Liver (tissue), 8 donors: ENCODE measurements at regions not wholly inside any gene's neighbourhood (a gene's known extent, or its start where the extent isn't known, plus 50 kb on each side); places are given as distances from the start of the nearest gene placed in this dataset.

Source experiments
- DNase-seq: peaks from one replicate; pipeline ENCODE4 v3.0.0-alpha.2; 2017; ENCODE audit warnings: low spot score
- H3K27ac ChIP-seq, 2 donors: one replicate each; pipeline ENCODE4 v1.7.0; 2013; ENCODE audit warnings: inconsistent platforms in 2 of 2, low read length in 2 of 2, control low read depth in 1 of 2, low read depth in 1 of 2, mild to moderate bottlenecking in 1 of 2
- H3K27me3 ChIP-seq, 4 donors: one replicate each; pipeline versions ENCODE4 v1.6.1 to v1.7.0; 2013; ENCODE audit warnings: low read length in 3 of 4, inconsistent platforms in 1 of 4, mild to moderate bottlenecking in 1 of 4, moderate library complexity in 1 of 4; ENCODE audit not compliant: control insufficient read depth in 4 of 4, insufficient read depth in 4 of 4
- H3K36me3 ChIP-seq, 4 donors: one replicate each; pipeline versions ENCODE4 v1.6.1 to v1.7.0; 2013; ENCODE audit warnings: low read length in 3 of 4, mild to moderate bottlenecking in 3 of 4, low read depth in 1 of 4, moderate library complexity in 1 of 4; ENCODE audit not compliant: control insufficient read depth in 4 of 4, insufficient read depth in 3 of 4
- H3K4me1 ChIP-seq, 4 donors: one replicate each; pipeline versions ENCODE4 v1.6.1 to v1.7.0; 2013; ENCODE audit warnings: low read length in 3 of 4, mild to moderate bottlenecking in 3 of 4, moderate library complexity in 1 of 4; ENCODE audit not compliant: control insufficient read depth in 4 of 4, insufficient read depth in 4 of 4
- H3K4me3 ChIP-seq, 3 donors: one replicate each; pipeline versions ENCODE4 v1.6.1 to v1.7.0; 2013; ENCODE audit warnings: low read length in 3 of 3, control low read depth in 1 of 3, low read depth in 1 of 3, mild to moderate bottlenecking in 1 of 3
- H3K9ac ChIP-seq, 2 donors: one replicate each; pipeline ENCODE4 v1.7.0; 2013; ENCODE audit warnings: low read length in 2 of 2, mild to moderate bottlenecking in 2 of 2, moderate library complexity in 2 of 2, control low read depth in 1 of 2, low read depth in 1 of 2
- H3K9me3 ChIP-seq, 4 donors: one replicate each; pipeline versions ENCODE4 v1.6.1 to v1.7.0; 2013; ENCODE audit warnings: low read length in 3 of 4; ENCODE audit not compliant: control insufficient read depth in 4 of 4
- EGR1 ChIP-seq, 2 donors: IDR thresholded peaks; 2 replicates each; pipeline ENCODE4 v1.6.1; 2016 to 2018; ENCODE audit warnings: antibody characterized with exemption in 2 of 2, low read depth in 2 of 2
- FOXA1 ChIP-seq: IDR thresholded peaks from 2 replicates; pipeline ENCODE4 v1.6.1; 2016; ENCODE audit warnings: antibody characterized with exemption
- FOXA2 ChIP-seq: IDR thresholded peaks from 2 replicates; pipeline ENCODE4 v1.6.1; 2016; ENCODE audit warnings: antibody characterized with exemption
- HNF4A ChIP-seq, 2 donors: conservative IDR thresholded peaks; 2 replicates each; pipeline ENCODE4 v1.6.1; 2016; ENCODE audit warnings: antibody characterized with exemption in 2 of 2, mild to moderate bottlenecking in 2 of 2
- HNF4G ChIP-seq: IDR thresholded peaks from 2 replicates; pipeline ENCODE4 v1.6.1; 2016; ENCODE audit warnings: antibody characterized with exemption
- JUND ChIP-seq, 2 donors: IDR thresholded peaks; 2 replicates each; pipeline ENCODE4 v1.6.1; 2016; ENCODE audit warnings: antibody characterized with exemption in 2 of 2
- NR2F2 ChIP-seq: IDR thresholded peaks from 2 replicates; pipeline ENCODE4 v1.6.1; 2016; ENCODE audit warnings: antibody characterized with exemption
- RAD21 ChIP-seq, 2 donors: IDR thresholded peaks; 2 replicates each; pipeline ENCODE4 v1.6.1; 2016; ENCODE audit warnings: antibody characterized with exemption in 2 of 2, mild to moderate bottlenecking in 2 of 2
- RXRA ChIP-seq, 2 donors: IDR thresholded peaks; 2 replicates each; pipeline ENCODE4 v1.6.1; 2017 to 2018; ENCODE audit warnings: antibody characterized with exemption in 2 of 2, mild to moderate bottlenecking in 1 of 2
- SP1 ChIP-seq: IDR thresholded peaks from 2 replicates; pipeline ENCODE4 v1.6.1; 2018; ENCODE audit warnings: antibody characterized with exemption, mild to moderate bottlenecking
- TAF1 ChIP-seq: conservative IDR thresholded peaks from 2 replicates; pipeline ENCODE4 v1.6.1; 2016; ENCODE audit warnings: antibody characterized with exemption, mild to moderate bottlenecking
- YY1 ChIP-seq: IDR thresholded peaks from 2 replicates; pipeline ENCODE4 v1.6.1; 2016; ENCODE audit warnings: antibody characterized with exemption, mild to moderate bottlenecking
- WGBS: extraction: QIAGEN DNeasy Blood & Tissue Kit; methylation state at CpG from one replicate; pipeline ENCODE4 v1.1.7; 2013; 5-methylcytosine and 5-hydroxymethylcytosine counted together
- TF ChIP-seq, protein P1 (sequence below): fragments of 150-350 bp; IDR thresholded peaks from 2 replicates; pipeline ENCODE4 v1.5.1; 2017; ENCODE audit warnings: improper control_type of control experiment, low read depth, low read length; ENCODE audit not compliant: missing input control
- TF ChIP-seq, protein P2 (sequence below): IDR thresholded peaks from 2 replicates; pipeline ENCODE4 v1.6.1; 2016; ENCODE audit warnings: antibody characterized with exemption
- TF ChIP-seq, protein P3 (sequence below): IDR thresholded peaks from 2 replicates; pipeline ENCODE4 v1.6.1; 2016; ENCODE audit warnings: antibody characterized with exemption, mild to moderate bottlenecking
- TF ChIP-seq, protein P4 (sequence below): IDR thresholded peaks from 2 replicates; pipeline ENCODE4 v1.6.1; 2016; ENCODE audit warnings: antibody characterized with exemption
- donor health status: healthy.
- donor health status: healthy.
- donor health status: healthy.
- donor health status: healthy.
- donor health status: healthy.

DNA sequence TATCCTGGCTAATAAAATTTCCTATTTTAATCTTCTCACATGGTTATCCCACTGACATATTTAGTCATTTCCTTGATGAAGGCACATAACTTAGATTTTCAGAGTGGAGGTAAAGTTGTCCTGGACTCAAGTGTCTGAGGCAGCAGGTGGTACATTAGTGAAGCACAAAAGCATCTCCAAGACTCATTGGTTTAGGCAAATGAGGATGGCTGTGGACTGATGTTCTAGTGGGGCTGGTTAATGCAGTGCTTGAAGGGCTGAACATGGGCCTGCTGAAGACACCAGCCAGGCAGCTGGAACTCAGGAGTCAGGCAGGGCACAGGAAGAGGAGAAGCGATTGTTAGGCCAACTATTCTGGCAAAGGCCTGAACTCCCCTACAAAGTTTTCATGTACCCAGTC is 76.3 kb upstream of the SESN3 start:
- no peak overlapping the region for H3K4me3 ChIP-seq

DNA sequence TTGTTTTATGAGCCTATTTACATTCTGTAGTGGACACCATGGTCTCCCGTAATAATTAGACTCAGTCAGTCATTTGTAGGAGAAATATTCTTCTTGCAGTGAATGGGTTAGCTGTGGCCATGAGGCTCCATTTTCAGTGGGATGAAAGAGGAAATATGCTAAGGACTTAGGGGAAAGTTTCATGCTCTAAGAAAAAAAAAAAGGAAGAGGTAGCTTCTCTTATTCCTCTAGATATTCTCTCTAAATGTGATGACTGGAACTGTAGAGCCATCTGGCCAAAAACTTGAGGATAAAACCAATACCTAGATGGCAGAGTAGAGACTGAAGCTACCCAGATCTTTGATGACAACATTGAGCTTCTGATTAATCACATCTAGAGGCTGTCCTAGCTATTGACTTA is 75.8 kb upstream of the SESN3 start:
- Histone ChIP-seq H3K27me3 (no peaks in the 10 kb centered on the region), H3K4me1 (no peaks in the 10 kb centered on the region), H3K9ac (no peak overlapping the region), H3K27ac (no peak overlapping the region), H3K4me3 (no peak overlapping the region), H3K9me3 (no peaks in the 10 kb centered on the region), H3K36me3 (no peaks in the 10 kb centered on the region)
- 94% methylated on average over 1 of the region's 1 CpG for WGBS
- no peak for DNase-seq
- TF ChIP-seq SP1 (no peak), RXRA (IDR thresholded peaks at IDR 0.05) (no peak), HNF4A (conservative IDR thresholded peaks at IDR 0.05) (no peak), RAD21 (IDR thresholded peaks at IDR 0.05) (no peak), FOXA1 (no peak), YY1 (no peak), TAF1 (no peak), NR2F2 (no peak), HNF4G (no peak)
- TF ChIP-seq, protein P1, sequence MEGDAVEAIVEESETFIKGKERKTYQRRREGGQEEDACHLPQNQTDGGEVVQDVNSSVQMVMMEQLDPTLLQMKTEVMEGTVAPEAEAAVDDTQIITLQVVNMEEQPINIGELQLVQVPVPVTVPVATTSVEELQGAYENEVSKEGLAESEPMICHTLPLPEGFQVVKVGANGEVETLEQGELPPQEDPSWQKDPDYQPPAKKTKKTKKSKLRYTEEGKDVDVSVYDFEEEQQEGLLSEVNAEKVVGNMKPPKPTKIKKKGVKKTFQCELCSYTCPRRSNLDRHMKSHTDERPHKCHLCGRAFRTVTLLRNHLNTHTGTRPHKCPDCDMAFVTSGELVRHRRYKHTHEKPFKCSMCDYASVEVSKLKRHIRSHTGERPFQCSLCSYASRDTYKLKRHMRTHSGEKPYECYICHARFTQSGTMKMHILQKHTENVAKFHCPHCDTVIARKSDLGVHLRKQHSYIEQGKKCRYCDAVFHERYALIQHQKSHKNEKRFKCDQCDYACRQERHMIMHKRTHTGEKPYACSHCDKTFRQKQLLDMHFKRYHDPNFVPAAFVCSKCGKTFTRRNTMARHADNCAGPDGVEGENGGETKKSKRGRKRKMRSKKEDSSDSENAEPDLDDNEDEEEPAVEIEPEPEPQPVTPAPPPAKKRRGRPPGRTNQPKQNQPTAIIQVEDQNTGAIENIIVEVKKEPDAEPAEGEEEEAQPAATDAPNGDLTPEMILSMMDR = no peak
- TF ChIP-seq, protein P2, sequence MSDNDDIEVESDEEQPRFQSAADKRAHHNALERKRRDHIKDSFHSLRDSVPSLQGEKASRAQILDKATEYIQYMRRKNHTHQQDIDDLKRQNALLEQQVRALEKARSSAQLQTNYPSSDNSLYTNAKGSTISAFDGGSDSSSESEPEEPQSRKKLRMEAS = no peak

More for the DNA sequence above, 76.3 kb upstream of the SESN3 start:
- Histone ChIP-seq H3K4me1 (no peaks in the 10 kb centered on the region), H3K9me3 (no peaks in the 10 kb centered on the region), H3K27ac (no peak overlapping the region), H3K9ac (no peak overlapping the region), H3K36me3 (no peaks in the 10 kb centered on the region), H3K27me3 (no peaks in the 10 kb centered on the region)
- DNase-seq = no peak
- TF ChIP-seq, protein P3, sequence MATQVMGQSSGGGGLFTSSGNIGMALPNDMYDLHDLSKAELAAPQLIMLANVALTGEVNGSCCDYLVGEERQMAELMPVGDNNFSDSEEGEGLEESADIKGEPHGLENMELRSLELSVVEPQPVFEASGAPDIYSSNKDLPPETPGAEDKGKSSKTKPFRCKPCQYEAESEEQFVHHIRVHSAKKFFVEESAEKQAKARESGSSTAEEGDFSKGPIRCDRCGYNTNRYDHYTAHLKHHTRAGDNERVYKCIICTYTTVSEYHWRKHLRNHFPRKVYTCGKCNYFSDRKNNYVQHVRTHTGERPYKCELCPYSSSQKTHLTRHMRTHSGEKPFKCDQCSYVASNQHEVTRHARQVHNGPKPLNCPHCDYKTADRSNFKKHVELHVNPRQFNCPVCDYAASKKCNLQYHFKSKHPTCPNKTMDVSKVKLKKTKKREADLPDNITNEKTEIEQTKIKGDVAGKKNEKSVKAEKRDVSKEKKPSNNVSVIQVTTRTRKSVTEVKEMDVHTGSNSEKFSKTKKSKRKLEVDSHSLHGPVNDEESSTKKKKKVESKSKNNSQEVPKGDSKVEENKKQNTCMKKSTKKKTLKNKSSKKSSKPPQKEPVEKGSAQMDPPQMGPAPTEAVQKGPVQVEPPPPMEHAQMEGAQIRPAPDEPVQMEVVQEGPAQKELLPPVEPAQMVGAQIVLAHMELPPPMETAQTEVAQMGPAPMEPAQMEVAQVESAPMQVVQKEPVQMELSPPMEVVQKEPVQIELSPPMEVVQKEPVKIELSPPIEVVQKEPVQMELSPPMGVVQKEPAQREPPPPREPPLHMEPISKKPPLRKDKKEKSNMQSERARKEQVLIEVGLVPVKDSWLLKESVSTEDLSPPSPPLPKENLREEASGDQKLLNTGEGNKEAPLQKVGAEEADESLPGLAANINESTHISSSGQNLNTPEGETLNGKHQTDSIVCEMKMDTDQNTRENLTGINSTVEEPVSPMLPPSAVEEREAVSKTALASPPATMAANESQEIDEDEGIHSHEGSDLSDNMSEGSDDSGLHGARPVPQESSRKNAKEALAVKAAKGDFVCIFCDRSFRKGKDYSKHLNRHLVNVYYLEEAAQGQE = no peak
- TF ChIP-seq, protein P1 = no peak
- TF ChIP-seq EGR1 (IDR thresholded peaks at IDR 0.05; ENCODE audit: low read depth in 2 of 2) (no peak), YY1 (no peak), TAF1 (no peak), FOXA1 (no peak), HNF4A (conservative IDR thresholded peaks at IDR 0.05) (no peak), FOXA2 (no peak), JUND (IDR thresholded peaks at IDR 0.05) (no peak), NR2F2 (no peak), HNF4G (no peak), RXRA (IDR thresholded peaks at IDR 0.05) (no peak), SP1 (no peak)
- TF ChIP-seq, protein P4, sequence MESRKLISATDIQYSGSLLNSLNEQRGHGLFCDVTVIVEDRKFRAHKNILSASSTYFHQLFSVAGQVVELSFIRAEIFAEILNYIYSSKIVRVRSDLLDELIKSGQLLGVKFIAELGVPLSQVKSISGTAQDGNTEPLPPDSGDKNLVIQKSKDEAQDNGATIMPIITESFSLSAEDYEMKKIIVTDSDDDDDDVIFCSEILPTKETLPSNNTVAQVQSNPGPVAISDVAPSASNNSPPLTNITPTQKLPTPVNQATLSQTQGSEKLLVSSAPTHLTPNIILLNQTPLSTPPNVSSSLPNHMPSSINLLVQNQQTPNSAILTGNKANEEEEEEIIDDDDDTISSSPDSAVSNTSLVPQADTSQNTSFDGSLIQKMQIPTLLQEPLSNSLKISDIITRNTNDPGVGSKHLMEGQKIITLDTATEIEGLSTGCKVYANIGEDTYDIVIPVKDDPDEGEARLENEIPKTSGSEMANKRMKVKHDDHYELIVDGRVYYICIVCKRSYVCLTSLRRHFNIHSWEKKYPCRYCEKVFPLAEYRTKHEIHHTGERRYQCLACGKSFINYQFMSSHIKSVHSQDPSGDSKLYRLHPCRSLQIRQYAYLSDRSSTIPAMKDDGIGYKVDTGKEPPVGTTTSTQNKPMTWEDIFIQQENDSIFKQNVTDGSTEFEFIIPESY = no peak
- WGBS = 100% methylated on average over 1 of the region's 1 CpG
